Fibroblast of the aortic adventitia (primary cell): ENCODE measurements at regions not wholly inside any gene's neighbourhood (a gene's known extent, or its start where the extent isn't known, plus 50 kb on each side); places are given as distances from the start of the nearest gene placed in this dataset.

ENCODE experiments used
- DNase-seq: peaks from one replicate; pipeline ENCODE4 v3.0.0-alpha.2; 2010; ENCODE audit warnings: low read depth
- H3K4me3 ChIP-seq: 2 replicates; pipeline ENCODE4 v1.5.1; 2011; ENCODE audit warnings: low read depth, mild to moderate bottlenecking, control low read depth, low read length, moderate library complexity
- CTCF ChIP-seq: IDR thresholded peaks from 2 replicates; pipeline ENCODE4 v1.5.1; 2011; ENCODE audit warnings: mild to moderate bottlenecking, low read length, control low read depth, inconsistent platforms; ENCODE audit not compliant: insufficient read depth

GRCh38 chr7:346116-346898 lies 56.3 kb downstream of the FOXL3 start:
- DNase-seq, result no peak
- no peak overlapping the region for H3K4me3 ChIP-seq
- no peak for TF ChIP-seq CTCF

GRCh38 chr7:347001-347590 lies 57.1 kb downstream of the FOXL3 start:
- no peak overlapping the region for H3K4me3 ChIP-seq
- no peak for TF ChIP-seq CTCF
- no peak for DNase-seq

- TF ChIP-seq CTCF, result no peak
- no peak for DNase-seq
Observed at GRCh38 chr7:347644-348479, 57.9 kb downstream of the FOXL3 start.

GRCh38 chr7:348480-348844 lies 58.5 kb downstream of the FOXL3 start:
- no peak for TF ChIP-seq CTCF
- no peak for DNase-seq
- H3K4me3 ChIP-seq, result no peak overlapping the region

More at GRCh38 chr7:347644-348479, 57.9 kb downstream of the FOXL3 start:
- no peak overlapping the region for H3K4me3 ChIP-seq

- TF ChIP-seq CTCF, result no peak
- DNase-seq, result no peak
- no peak overlapping the region for H3K4me3 ChIP-seq
Observed at GRCh38 chr7:348962-349743, 59.2 kb downstream of the FOXL3 start.

GRCh38 chr7:351256-351655 lies 61.3 kb downstream of the FOXL3 start:
- no peak overlapping the region for H3K4me3 ChIP-seq
- no peak for DNase-seq
- no peak for TF ChIP-seq CTCF
